Caco-2 (cell line): ENCODE measurements at regions not wholly inside any gene's neighbourhood (a gene's known extent, or its start where the extent isn't known, plus 50 kb on each side); places are given as distances from the start of the nearest gene placed in this dataset.
"Not testable (repeated sequence)": the region's sequence is repeated elsewhere in the genome, so short reads cannot be mapped to it uniquely, and the experiment has no call there.

ENCODE experiments used
- BruUV-seq: library from RNA; stranded (reverse); fragments of 400-500 nt; replicated peaks from 2 replicates; lab custom pipeline; 2021; lab: Mats Ljungman, UMichigan
- CTCF ChIA-PET: fragments of 300-600 bp; sonication (Branson Sonifier 250); formaldehyde crosslinking; loops from one replicate; lab custom pipeline; 2022; ENCODE audit warnings: antibody characterized with exemption; lab: Charles Lee
- POLR2A ChIA-PET: fragments of 300-600 bp; sonication (Branson Sonifier 250); formaldehyde crosslinking; loops from one replicate; lab custom pipeline; 2022; ENCODE audit warnings: antibody characterized with exemption; lab: Charles Lee
- DNase-seq, 2 experiments: peaks; one replicate each; pipeline versions ENCODE4 v3.0.0 to v3.0.0-alpha.2; 2020 to 2022
- H3K27me3 ChIP-seq: replicated peaks from 2 replicates; pipeline ENCODE4 v1.6.0; 2011; ENCODE audit warnings: low read length; ENCODE audit not compliant: control insufficient read depth, insufficient read depth
- H3K36me3 ChIP-seq: 2 replicates; pipeline ENCODE4 v1.5.1; 2011; ENCODE audit warnings: low read length; ENCODE audit not compliant: control insufficient read depth, insufficient read depth
- H3K4me1 ChIP-seq: fragments of 250-450 bp; sonication (Bioruptor Pico); 2 replicates; pipeline ENCODE4 v1.5.1; 2020; ENCODE audit warnings: mild to moderate bottlenecking
- H3K4me3 ChIP-seq: 2 replicates; pipeline ENCODE4 v1.5.1; 2011; ENCODE audit warnings: low read depth, mild to moderate bottlenecking, control low read depth, low read length
- H3K9me3 ChIP-seq: fragments of 250-450 bp; sonication (Bioruptor Pico); 2 replicates; pipeline ENCODE4 v1.5.1; 2020; ENCODE audit warnings: mild to moderate bottlenecking, moderate library complexity
- H3K27ac Mint-ChIP-seq: one replicate; pipeline ENCODE4 v1.8.0; 2022; ENCODE audit warnings: mixed read lengths; ENCODE audit not compliant: unreplicated experiment
- H3K27me3 Mint-ChIP-seq: one replicate; pipeline ENCODE4 v1.8.0; 2022; ENCODE audit warnings: mixed read lengths; ENCODE audit not compliant: insufficient read depth, unreplicated experiment
- H3K36me3 Mint-ChIP-seq: one replicate; pipeline ENCODE4 v1.8.0; 2022; ENCODE audit warnings: mild to moderate bottlenecking, mixed read lengths; ENCODE audit not compliant: insufficient read depth, unreplicated experiment
- H3K4me1 Mint-ChIP-seq: one replicate; pipeline ENCODE4 v1.8.0; 2022; ENCODE audit warnings: low read depth, mixed read lengths; ENCODE audit not compliant: unreplicated experiment
- H3K4me3 Mint-ChIP-seq: one replicate; pipeline ENCODE4 v1.8.0; 2022; ENCODE audit warnings: mild to moderate bottlenecking, moderate library complexity, mixed read lengths; ENCODE audit not compliant: unreplicated experiment
- H3K9me3 Mint-ChIP-seq: one replicate; pipeline ENCODE4 v1.8.0; 2022; ENCODE audit warnings: mixed read lengths; ENCODE audit not compliant: unreplicated experiment
- CTCF ChIP-seq, 2 experiments: fragments of 200-600 bp in 1 of 2; IDR thresholded peaks; 1 replicate in 1 of 2; 2 replicates in 1 of 2; pipeline versions ENCODE4 v1.5.1 to v1.8.0; 2011 to 2022; ENCODE audit warnings: antibody characterized with exemption in 1 of 2, control low read depth in 1 of 2, inconsistent platforms in 1 of 2, low read depth in 1 of 2, low read length in 1 of 2, mild to moderate bottlenecking in 1 of 2, moderate library complexity in 1 of 2; ENCODE audit not compliant: insufficient read depth in 1 of 2, severe bottlenecking in 1 of 2, unreplicated experiment in 1 of 2
- intact Hi-C: fragments of 100-400 bp; cut with micrococcal nuclease; formaldehyde crosslinking; loops from one replicate; pipeline ENCODE4 v1.10.0; 2022; ENCODE audit not compliant: unreplicated experiment

GRCh38 chr10:133785846-133786602 is 159.4 kb upstream of the FRG2B start:
- H3K4me1 ChIP-seq, CTCF ChIA-PET, intact Hi-C loops, H3K36me3 Mint-ChIP-seq, H3K4me3 Mint-ChIP-seq, H3K9me3 Mint-ChIP-seq, H3K4me3 ChIP-seq, H3K36me3 ChIP-seq, BruUV-seq, H3K9me3 ChIP-seq, POLR2A ChIA-PET, H3K4me1 Mint-ChIP-seq, H3K27me3 ChIP-seq, H3K27ac Mint-ChIP-seq, H3K27me3 Mint-ChIP-seq: not testable (repeated sequence)
- peak in 1 of 2 experiments; percentile 42 for TF ChIP-seq CTCF (IDR thresholded peaks at IDR 0.05; ENCODE audit: insufficient read depth in 1 of 2, low read depth in 1 of 2, low read length in 1 of 2, severe bottlenecking in 1 of 2, unreplicated experiment in 1 of 2)
- peak; percentile 8 to 27 for DNase-seq

GRCh38 chr10:133785178-133785577 is 158.6 kb upstream of the FRG2B start:
- CTCF ChIA-PET, POLR2A ChIA-PET, H3K27ac Mint-ChIP-seq, DNase-seq, H3K27me3 Mint-ChIP-seq, intact Hi-C loops, H3K4me1 Mint-ChIP-seq, H3K4me3 ChIP-seq, H3K36me3 ChIP-seq, H3K36me3 Mint-ChIP-seq, H3K4me3 Mint-ChIP-seq, H3K9me3 ChIP-seq, BruUV-seq, H3K9me3 Mint-ChIP-seq, H3K27me3 ChIP-seq, H3K4me1 ChIP-seq: not testable (repeated sequence)

- CTCF ChIA-PET, intact Hi-C loops: not testable (repeated sequence)
Measured at GRCh38 chr10:133765308-133765707, 138.7 kb upstream of the FRG2B start.

GRCh38 chr10:133764823-133765209 is 138.2 kb upstream of the FRG2B start:
- H3K9me3 Mint-ChIP-seq, H3K36me3 ChIP-seq, H3K4me1 Mint-ChIP-seq, POLR2A ChIA-PET, H3K27me3 ChIP-seq, H3K4me1 ChIP-seq, H3K4me3 Mint-ChIP-seq, DNase-seq, intact Hi-C loops, BruUV-seq, H3K27me3 Mint-ChIP-seq, H3K4me3 ChIP-seq, H3K9me3 ChIP-seq, H3K27ac Mint-ChIP-seq, CTCF ChIA-PET, H3K36me3 Mint-ChIP-seq: not testable (repeated sequence)

More at GRCh38 chr10:133765308-133765707, 138.7 kb upstream of the FRG2B start:
- H3K4me1 ChIP-seq, H3K9me3 ChIP-seq, BruUV-seq, H3K4me1 Mint-ChIP-seq, POLR2A ChIA-PET, H3K27me3 ChIP-seq, H3K27ac Mint-ChIP-seq, H3K9me3 Mint-ChIP-seq, H3K36me3 ChIP-seq, H3K4me3 Mint-ChIP-seq, DNase-seq, H3K4me3 ChIP-seq, H3K36me3 Mint-ChIP-seq, H3K27me3 Mint-ChIP-seq: not testable (repeated sequence)

GRCh38 chr10:133763875-133764822 is 137.6 kb upstream of the FRG2B start:
- POLR2A ChIA-PET, H3K4me1 Mint-ChIP-seq, H3K27me3 ChIP-seq, intact Hi-C loops, BruUV-seq, H3K36me3 ChIP-seq, H3K9me3 Mint-ChIP-seq, H3K4me3 ChIP-seq, H3K9me3 ChIP-seq, H3K27me3 Mint-ChIP-seq, H3K4me3 Mint-ChIP-seq, H3K27ac Mint-ChIP-seq, H3K4me1 ChIP-seq, CTCF ChIA-PET, H3K36me3 Mint-ChIP-seq: not testable (repeated sequence)
- DNase-seq, result peak; percentile 8 to 37

GRCh38 chr10:133763190-133763589 is 136.6 kb upstream of the FRG2B start:
- intact Hi-C loops, H3K9me3 ChIP-seq, DNase-seq, CTCF ChIA-PET, H3K27me3 ChIP-seq, H3K27ac Mint-ChIP-seq, H3K4me1 ChIP-seq, BruUV-seq, H3K27me3 Mint-ChIP-seq, H3K36me3 Mint-ChIP-seq, H3K36me3 ChIP-seq, H3K4me1 Mint-ChIP-seq, POLR2A ChIA-PET, H3K9me3 Mint-ChIP-seq, H3K4me3 Mint-ChIP-seq, H3K4me3 ChIP-seq: not testable (repeated sequence)
